ENCODE measurements at regions not wholly inside any gene's neighbourhood (a gene's known extent, or its start where the extent isn't known, plus 50 kb on each side); places are given as distances from the start of the nearest gene placed in this dataset.

DNA sequence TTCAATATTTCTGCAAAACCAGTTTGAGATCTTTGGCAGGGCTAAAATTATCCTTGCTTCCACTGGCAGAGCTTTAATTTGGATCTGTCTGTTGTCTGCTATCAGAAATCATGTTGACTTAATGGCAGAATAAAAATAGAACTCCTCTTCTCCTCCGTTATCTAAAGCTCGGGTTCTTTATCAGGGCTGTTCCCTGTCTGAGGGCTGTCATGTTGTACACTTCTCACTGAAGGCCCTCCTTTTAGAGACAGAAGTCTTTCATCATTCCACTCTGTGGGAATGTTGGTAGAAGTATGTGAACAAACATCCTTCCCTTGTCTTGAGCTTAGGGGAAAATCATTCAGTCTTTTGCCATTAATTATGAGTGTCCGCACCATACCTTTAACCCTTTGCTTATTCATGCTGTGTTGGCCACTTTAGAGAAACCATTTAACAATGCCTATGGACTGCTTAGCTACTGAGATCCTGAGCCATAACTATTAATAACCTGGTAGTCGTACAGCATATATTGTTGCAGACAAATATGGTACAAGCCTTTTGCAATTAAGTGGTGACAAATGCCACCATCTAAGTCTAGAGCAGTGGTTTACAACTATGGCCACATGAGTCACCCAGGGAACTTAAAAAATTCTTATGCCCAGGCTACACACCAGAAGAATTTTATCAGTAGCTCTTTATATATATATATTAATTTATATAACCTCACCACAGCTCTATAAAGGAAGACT lies 226.0 kb upstream of the TPM1 start:
- no peak for TF ChIP-seq JUND (IDR thresholded peaks at IDR 0.05; ENCODE audit: low read depth)
- in situ Hi-C loops (cut with HindIII; ENCODE audit: low pct_unique_long_range_greater_than_20kb, low sequenced_read_pairs): no loop called here
- no peak for DNase-seq (ENCODE audit: low read depth in 1 of 2, low spot score in 1 of 2)

DNA sequence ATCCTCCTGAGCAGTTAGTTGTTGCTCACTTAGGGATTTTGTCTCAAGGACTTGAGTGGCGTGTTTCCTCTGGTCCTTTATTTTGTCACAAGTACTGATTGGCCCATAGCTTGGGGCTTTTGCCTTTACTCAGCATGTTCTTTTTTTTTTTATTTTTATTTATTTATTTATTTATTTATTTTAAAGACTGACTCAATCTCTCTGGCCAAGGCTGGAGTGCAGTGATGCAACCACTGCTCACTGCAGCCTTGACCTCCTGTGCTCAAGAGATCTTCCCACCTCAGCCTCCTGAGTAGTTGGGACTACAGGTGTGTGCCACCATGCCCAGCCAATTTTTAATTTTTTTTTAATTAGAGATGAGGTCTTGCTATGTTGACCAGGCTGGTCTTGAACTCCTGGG lies 223.9 kb upstream of the TPM1 start:
- no peak for DNase-seq (ENCODE audit: low read depth in 1 of 2, low spot score in 1 of 2)
- no peak for TF ChIP-seq JUND (IDR thresholded peaks at IDR 0.05; ENCODE audit: low read depth)
- in situ Hi-C loops (cut with HindIII; ENCODE audit: low pct_unique_long_range_greater_than_20kb, low sequenced_read_pairs): no loop called here

DNA sequence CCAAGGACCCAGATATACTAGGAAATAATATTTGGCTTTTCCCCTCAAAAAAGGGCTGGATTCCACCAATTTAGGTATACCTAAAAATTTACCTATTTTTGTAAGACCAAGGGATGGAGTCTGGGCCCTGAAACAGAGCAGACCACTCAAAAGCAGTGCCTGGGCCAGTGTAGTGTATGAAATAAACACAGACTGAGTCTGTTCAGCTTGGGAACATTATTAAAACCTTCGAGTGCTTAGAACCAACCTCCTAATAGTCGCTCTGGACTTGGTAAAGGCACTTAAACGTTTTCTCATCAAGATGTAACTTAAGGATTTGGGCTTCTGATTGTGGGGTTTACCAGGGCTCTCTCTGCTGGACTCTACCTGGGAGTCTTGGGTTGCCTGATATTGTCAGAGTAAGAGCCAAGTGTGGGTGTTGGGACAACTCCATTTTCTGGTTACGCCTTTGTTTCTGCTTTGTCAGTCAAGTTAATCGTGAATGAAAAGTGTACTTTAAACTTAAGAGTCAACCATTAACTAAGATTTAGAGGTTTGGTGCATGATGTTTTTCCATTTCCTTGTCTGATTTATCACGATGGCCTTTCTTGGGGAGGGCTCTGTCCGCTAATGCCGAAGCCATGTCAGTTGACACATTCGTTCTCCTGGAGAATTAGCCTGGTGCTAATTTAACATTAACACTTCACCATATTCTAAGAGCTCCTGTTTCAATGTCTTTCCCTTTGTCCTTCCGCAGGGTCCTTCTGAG lies 221.0 kb upstream of the TPM1 start:
- in situ Hi-C loops (cut with HindIII; ENCODE audit: low pct_unique_long_range_greater_than_20kb, low sequenced_read_pairs): no loop called here
- TF ChIP-seq JUND (IDR thresholded peaks at IDR 0.05; ENCODE audit: low read depth): no peak
- DNase-seq (ENCODE audit: low read depth in 1 of 2, low spot score in 1 of 2): no peak

GRCh38 chr15:62822228-62822627 lies 220.3 kb upstream of the TPM1 start:
- in situ Hi-C loops (cut with HindIII; ENCODE audit: low pct_unique_long_range_greater_than_20kb, low sequenced_read_pairs): no loop called here
- no peak for TF ChIP-seq JUND (IDR thresholded peaks at IDR 0.05; ENCODE audit: low read depth)
- no peak for DNase-seq (ENCODE audit: low read depth in 1 of 2, low spot score in 1 of 2)

- in situ Hi-C loops (cut with HindIII; ENCODE audit: low pct_unique_long_range_greater_than_20kb, low sequenced_read_pairs): no loop called here
- TF ChIP-seq JUND (IDR thresholded peaks at IDR 0.05; ENCODE audit: low read depth): no peak
- no peak for DNase-seq (ENCODE audit: low read depth in 1 of 2, low spot score in 1 of 2)
Observed at GRCh38 chr15:62823561-62823960, 219.0 kb upstream of the TPM1 start.

GRCh38 chr15:62824111-62825015 lies 218.2 kb upstream of the TPM1 start:
- in situ Hi-C loops (cut with HindIII; ENCODE audit: low pct_unique_long_range_greater_than_20kb, low sequenced_read_pairs): no loop called here
- no peak for TF ChIP-seq JUND (IDR thresholded peaks at IDR 0.05; ENCODE audit: low read depth)
- no peak for DNase-seq (ENCODE audit: low read depth in 1 of 2, low spot score in 1 of 2)

- in situ Hi-C loops (cut with HindIII; ENCODE audit: low pct_unique_long_range_greater_than_20kb, low sequenced_read_pairs): no loop called here
- no peak for TF ChIP-seq JUND (IDR thresholded peaks at IDR 0.05; ENCODE audit: low read depth)
- no peak for DNase-seq (ENCODE audit: low read depth in 1 of 2, low spot score in 1 of 2)
Observed at GRCh38 chr15:62825191-62825590, 217.4 kb upstream of the TPM1 start.

GRCh38 chr15:62826561-62826960 lies 216.0 kb upstream of the TPM1 start:
- in situ Hi-C loops (cut with HindIII; ENCODE audit: low pct_unique_long_range_greater_than_20kb, low sequenced_read_pairs): no loop called here

GRCh38 chr15:62828364-62828763 lies 214.2 kb upstream of the TPM1 start:
- TF ChIP-seq JUND (IDR thresholded peaks at IDR 0.05; ENCODE audit: low read depth): no peak
- in situ Hi-C loops (cut with HindIII; ENCODE audit: low pct_unique_long_range_greater_than_20kb, low sequenced_read_pairs): no loop called here
- peak in 1 of 2 experiments; percentile 41 for DNase-seq (ENCODE audit: low read depth in 1 of 2, low spot score in 1 of 2)

More at GRCh38 chr15:62826561-62826960, 216.0 kb upstream of the TPM1 start:
- no peak for TF ChIP-seq JUND (IDR thresholded peaks at IDR 0.05; ENCODE audit: low read depth)
- DNase-seq (ENCODE audit: low read depth in 1 of 2, low spot score in 1 of 2): no peak

GRCh38 chr15:62832231-62832630 lies 210.3 kb upstream of the TPM1 start:
- in situ Hi-C loops (cut with HindIII; ENCODE audit: low pct_unique_long_range_greater_than_20kb, low sequenced_read_pairs): no loop called here
- TF ChIP-seq JUND (IDR thresholded peaks at IDR 0.05; ENCODE audit: low read depth): no peak

DNA sequence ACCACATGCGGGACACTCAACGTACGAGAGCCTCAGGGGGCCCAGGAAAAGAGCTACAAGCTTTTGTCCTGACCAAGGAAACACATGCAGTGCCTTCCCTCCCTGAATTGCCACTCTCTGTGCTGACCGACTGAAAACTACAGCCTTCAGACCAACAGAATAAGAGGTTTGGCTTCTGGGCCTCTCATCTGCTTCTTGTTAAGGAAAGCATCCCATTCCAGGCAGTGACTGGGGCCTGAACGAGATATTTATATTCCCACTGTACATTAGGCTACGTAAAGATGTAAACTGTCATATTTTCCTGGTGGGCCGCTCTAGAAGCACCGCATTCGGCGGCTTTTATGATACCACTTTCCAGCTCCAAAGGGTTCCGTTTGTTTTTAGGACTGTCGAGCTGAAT lies 208.9 kb upstream of the TPM1 start:
- DNase-seq (ENCODE audit: low read depth in 1 of 2, low spot score in 1 of 2): no peak
- in situ Hi-C loops (cut with HindIII; ENCODE audit: low pct_unique_long_range_greater_than_20kb, low sequenced_read_pairs): no loop called here

More at GRCh38 chr15:62832231-62832630, 210.3 kb upstream of the TPM1 start:
- peak in 1 of 2 experiments; percentile 87 for DNase-seq (ENCODE audit: low read depth in 1 of 2, low spot score in 1 of 2)

GRCh38 chr15:62834686-62835329 lies 207.7 kb upstream of the TPM1 start:
- in situ Hi-C loops (cut with HindIII; ENCODE audit: low pct_unique_long_range_greater_than_20kb, low sequenced_read_pairs): no loop called here
- TF ChIP-seq JUND (IDR thresholded peaks at IDR 0.05; ENCODE audit: low read depth): no peak
- DNase-seq (ENCODE audit: low read depth in 1 of 2, low spot score in 1 of 2): no peak

More for the DNA sequence above, 208.9 kb upstream of the TPM1 start:
- no peak for TF ChIP-seq JUND (IDR thresholded peaks at IDR 0.05; ENCODE audit: low read depth)
